ENCODE measurements at regions not wholly inside any gene's neighbourhood (a gene's known extent, or its start where the extent isn't known, plus 50 kb on each side); places are given as distances from the start of the nearest gene placed in this dataset.

DNA sequence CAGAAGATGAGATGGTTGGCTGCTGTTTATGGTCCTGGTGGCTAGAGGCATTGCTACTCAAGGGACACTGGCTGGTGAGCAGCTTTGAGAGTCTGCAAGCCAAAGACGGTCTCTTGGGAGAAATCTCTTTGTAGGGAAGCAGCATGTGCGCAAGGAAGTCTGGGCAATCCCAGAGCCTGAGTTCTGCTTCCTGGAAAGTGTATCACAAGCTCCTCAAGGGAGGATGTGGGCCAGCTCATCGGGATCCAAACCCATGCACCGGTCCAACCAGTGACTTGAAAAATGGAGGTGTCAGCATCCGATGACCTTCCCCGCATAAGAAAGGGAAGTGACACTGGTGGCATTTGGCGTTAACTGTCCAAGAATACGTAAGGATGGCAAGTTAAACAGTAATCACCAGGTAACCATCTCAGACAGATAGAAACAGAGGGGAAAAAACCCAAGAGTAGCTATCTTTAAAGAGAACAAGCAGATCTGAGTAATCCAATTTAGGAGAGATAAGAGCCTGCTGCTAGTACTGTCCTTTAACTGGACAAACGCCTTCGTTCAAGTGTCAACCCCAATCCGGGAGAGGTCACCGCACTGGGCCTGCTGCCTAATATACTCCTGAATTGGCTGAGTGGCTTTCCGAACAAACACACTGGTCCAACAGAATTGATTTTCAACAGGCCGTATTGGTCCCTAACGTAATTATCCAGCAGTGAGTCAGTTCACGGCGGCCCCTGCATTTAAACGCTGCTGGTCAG lies 303.0 kb upstream of the ZFHX3 start:
- POLR2A ChIA-PET = no interaction called here
- no peak overlapping the region for H3K9ac ChIP-seq (ENCODE audit: control insufficient read depth, insufficient read depth, low read length)
- TF ChIP-seq NR2C1 (IDR thresholded peaks at IDR 0.05) = no peak
- TF ChIP-seq TCF7 (IDR thresholded peaks at IDR 0.05; ENCODE audit: borderline replicate concordance) = no peak
- TF ChIP-seq SIN3A (IDR thresholded peaks at IDR 0.05; ENCODE audit: low read depth, low read length) = no peak
- TF ChIP-seq RFX5 (IDR thresholded peaks at IDR 0.05; ENCODE audit: low read depth, low read length) = no peak
- TF ChIP-seq ZNF274 (IDR thresholded peaks at IDR 0.05; ENCODE audit: insufficient read depth, insufficient read length) = no peak
- no peak for TF ChIP-seq IRF4 (IDR thresholded peaks at IDR 0.05; ENCODE audit: low read depth, low read length)
- no peak for TF ChIP-seq RBBP5 (conservative IDR thresholded peaks at IDR 0.05)
- no peak for TF ChIP-seq ZZZ3 (IDR thresholded peaks at IDR 0.05; ENCODE audit: control insufficient read depth, insufficient read length, low read depth)
- in situ Hi-C loops (cut with MboI) (no loop called here), intact Hi-C loops (cut with micrococcal nuclease; ENCODE audit: unreplicated experiment) (no loop called here)
- H3K4me2 ChIP-seq (ENCODE audit: control insufficient read depth, insufficient read depth) = no peak overlapping the region
- WGBS (ENCODE audit: insufficient coverage, insufficient replicate concordance, low lambda C conversion rate, missing lambda C conversion rate) = 52% methylated on average over 18 of the region's 18 CpGs
- RAD21 ChIA-PET (ENCODE audit: unreplicated experiment) = no interaction called here
- H3K4me1 ChIP-seq (ENCODE audit: control insufficient read depth, insufficient read depth, low read length) = no peaks in the 10 kb centered on the region
- SMC1A ChIA-PET (ENCODE audit: uncharacterized antibody, unreplicated experiment) = no interaction called here
- ATAC-seq (no peak), FAIRE-seq (no peak), DNase-seq (ENCODE audit: low read depth, low spot score) (no peak)
- CTCF ChIA-PET = no interaction called here
- no TSS peak for BruUV-seq (replicated peaks)
- no peak overlapping the region for H3K4me3 ChIP-seq
- no peak overlapping the region for H2AFZ ChIP-seq (ENCODE audit: control insufficient read depth, low read depth, low read length)
- no peaks in the 10 kb centered on the region for H3K36me3 ChIP-seq (ENCODE audit: control insufficient read depth in 2 of 2, insufficient read depth in 2 of 2, low read length in 1 of 2)
- H4K20me1 ChIP-seq (ENCODE audit: control insufficient read depth, insufficient read depth) = no peaks in the 10 kb centered on the region
- no peaks in the 10 kb centered on the region for H3K9me3 ChIP-seq (replicated peaks; ENCODE audit: control insufficient read depth, insufficient read depth, low read length)
- no peaks in the 10 kb centered on the region for H3K79me2 ChIP-seq (ENCODE audit: control insufficient read depth, insufficient read depth, low read length)
- H3K27me3 ChIP-seq (replicated peaks in 1 of 2; ENCODE audit: control insufficient read depth in 2 of 2, insufficient read depth in 2 of 2, low read length in 1 of 2) = no peaks in the 10 kb centered on the region; a peak in 1 of 4 replicates
- H3K27ac ChIP-seq (ENCODE audit: control insufficient read depth, insufficient read depth) = no peak overlapping the region
